ENCODE measurements at regions not wholly inside any gene's neighbourhood (a gene's known extent, or its start where the extent isn't known, plus 50 kb on each side); places are given as distances from the start of the nearest gene placed in this dataset.

- TF ChIP-seq POLR2AphosphoS5 (IDR thresholded peaks at IDR 0.05; ENCODE audit: insufficient read depth, low read depth, low read length) (no peak), CTCF (IDR thresholded peaks at IDR 0.05; ENCODE audit: extremely low read depth in 1 of 2, insufficient read depth in 1 of 2, low read depth in 1 of 2, low read length in 2 of 2) (no peak), EZH2 (IDR thresholded peaks at IDR 0.05; ENCODE audit: borderline replicate concordance, low read depth, low read length, severe bottlenecking) (no peak), JUN (IDR thresholded peaks at IDR 0.05; ENCODE audit: borderline replicate concordance, insufficient read depth, insufficient read length, low read depth) (no peak), POLR2A (IDR thresholded peaks at IDR 0.05; ENCODE audit: low read depth, low read length) (no peak), MAX (IDR thresholded peaks at IDR 0.05; ENCODE audit: insufficient read depth, insufficient read length) (no peak), FOS (IDR thresholded peaks at IDR 0.05; ENCODE audit: borderline replicate concordance, insufficient read depth, low read length) (no peak)
These were observed 59.4 kb upstream of the MSN start for GRCh38 chrX:65608026-65608425.
